ENCODE measurements at regions not wholly inside any gene's neighbourhood (a gene's known extent, or its start where the extent isn't known, plus 50 kb on each side); places are given as distances from the start of the nearest gene placed in this dataset.
A peak's percentile ranks its signal among the peaks of the same experiment; 100 is the strongest.

DNA sequence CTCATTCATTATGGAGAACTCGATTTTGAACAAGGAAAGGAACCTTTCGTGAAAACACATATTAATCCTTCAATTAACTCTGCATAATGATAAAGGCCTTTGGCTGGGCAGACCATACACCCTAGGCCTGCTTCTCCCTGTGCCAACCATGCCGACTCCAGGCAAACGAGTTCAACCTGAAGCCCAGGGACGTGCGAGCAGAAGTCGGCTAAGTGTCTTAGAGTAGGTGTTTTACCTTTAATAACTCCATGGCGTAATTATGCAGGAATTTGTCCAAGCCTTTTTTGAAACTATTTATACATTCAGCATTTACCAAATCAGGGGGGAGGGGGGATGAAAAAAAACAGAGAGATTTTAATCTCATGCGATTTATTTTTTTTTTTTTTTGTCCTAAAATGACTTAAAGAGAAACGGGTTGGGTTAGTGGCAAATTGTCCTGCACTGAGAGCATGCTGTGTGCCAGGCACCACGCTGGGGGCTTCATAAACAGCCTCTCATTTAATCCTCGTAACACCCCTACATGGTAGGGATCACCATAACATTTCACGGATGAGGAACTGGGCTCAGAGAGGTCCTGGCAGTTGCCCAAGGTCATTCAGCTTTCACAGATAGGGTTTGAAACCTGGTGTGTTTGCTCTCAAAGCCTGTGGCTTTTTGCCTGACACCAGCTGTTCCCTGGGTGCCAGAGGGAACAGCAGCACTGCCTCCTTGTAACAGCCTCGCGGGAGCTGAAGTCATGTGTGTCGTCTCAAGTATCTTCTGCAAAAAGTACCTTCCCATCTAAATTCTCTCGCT lies 423.9 kb downstream of the MN1 start:
- Histone ChIP-seq H3K79me2 (ENCODE audit: control insufficient read depth, insufficient read depth, low read length) (no peaks in the 10 kb centered on the region), H2AFZ (ENCODE audit: control insufficient read depth, low read length) (peak overlapping the region; percentile 42), H3K27me3 (ENCODE audit: control insufficient read depth, extremely low read depth, insufficient read depth, low read length) (no peaks in the 10 kb centered on the region), H4K20me1 (ENCODE audit: control insufficient read depth, extremely low read depth, insufficient read depth, low read length) (no peaks in the 10 kb centered on the region), H3K9me3 (ENCODE audit: control insufficient read depth, low read depth, low read length) (no peaks in the 10 kb centered on the region), H3K4me3 (ENCODE audit: control insufficient read depth in 2 of 3, extremely low read depth in 1 of 3, insufficient read depth in 2 of 3, low read depth in 1 of 3, low read length in 3 of 3) (no peak overlapping the region), H3K4me1 (ENCODE audit: control insufficient read depth, extremely low read depth, insufficient read depth, low read length) (peaks cover 8% of the 10 kb centered on the region), H3K9me1 (ENCODE audit: control insufficient read depth, extremely low read depth, insufficient read depth, low read length) (no peaks in the 10 kb centered on the region), H3K4me2 (ENCODE audit: control insufficient read depth, extremely low read depth, insufficient read depth, low read depth, low read length) (peak overlapping the region; percentile 70), H3K9ac (ENCODE audit: control insufficient read depth, extremely low read depth, insufficient read depth, low read length) (no peak overlapping the region), H3K27ac (ENCODE audit: control insufficient read depth, insufficient read depth, low read length) (no peak overlapping the region), H3K36me3 (ENCODE audit: control insufficient read depth in 2 of 2, extremely low read depth in 1 of 2, insufficient read depth in 2 of 2, low read length in 2 of 2) (no peaks in the 10 kb centered on the region)
- dilution Hi-C loops (cut with MboI; ENCODE audit: extremely low pct_ligation_motif_present, low sequenced_read_pairs) = no loop called here
- TF ChIP-seq EZH2 (IDR thresholded peaks at IDR 0.05; ENCODE audit: low read length) (no peak), CTCF (optimal IDR thresholded peaks at IDR 0.05 in 1 of 3, IDR thresholded peaks at IDR 0.05 in 1 of 3, conservative IDR thresholded peaks at IDR 0.05 in 1 of 3; ENCODE audit: extremely low read depth in 1 of 3, insufficient read depth in 2 of 3, low read length in 3 of 3) (no peak)
- DNase-seq (ENCODE audit: low read depth, low spot score) (no peak), FAIRE-seq (peak; percentile 53)

- DNase-seq (ENCODE audit: low read depth, low spot score) = no peak
- dilution Hi-C loops (cut with MboI; ENCODE audit: extremely low pct_ligation_motif_present, low sequenced_read_pairs) = no loop called here
- Histone ChIP-seq H3K9ac (ENCODE audit: control insufficient read depth, extremely low read depth, insufficient read depth, low read length) (no peak overlapping the region), H3K36me3 (ENCODE audit: control insufficient read depth in 2 of 2, extremely low read depth in 1 of 2, insufficient read depth in 2 of 2, low read length in 2 of 2) (no peaks in the 10 kb centered on the region), H3K4me1 (ENCODE audit: control insufficient read depth, extremely low read depth, insufficient read depth, low read length) (peaks cover 8% of the 10 kb centered on the region), H4K20me1 (ENCODE audit: control insufficient read depth, extremely low read depth, insufficient read depth, low read length) (no peaks in the 10 kb centered on the region), H3K27ac (ENCODE audit: control insufficient read depth, insufficient read depth, low read length) (no peak overlapping the region), H3K4me3 (ENCODE audit: control insufficient read depth in 2 of 3, extremely low read depth in 1 of 3, insufficient read depth in 2 of 3, low read depth in 1 of 3, low read length in 3 of 3) (no peak overlapping the region), H3K4me2 (ENCODE audit: control insufficient read depth, extremely low read depth, insufficient read depth, low read depth, low read length) (no peak overlapping the region), H3K9me3 (ENCODE audit: control insufficient read depth, low read depth, low read length) (no peaks in the 10 kb centered on the region), H3K9me1 (ENCODE audit: control insufficient read depth, extremely low read depth, insufficient read depth, low read length) (no peaks in the 10 kb centered on the region), H3K27me3 (ENCODE audit: control insufficient read depth, extremely low read depth, insufficient read depth, low read length) (no peaks in the 10 kb centered on the region), H2AFZ (ENCODE audit: control insufficient read depth, low read length) (no peak overlapping the region), H3K79me2 (ENCODE audit: control insufficient read depth, insufficient read depth, low read length) (no peaks in the 10 kb centered on the region)
- no peak for TF ChIP-seq EZH2 (IDR thresholded peaks at IDR 0.05; ENCODE audit: low read length)
- no peak for TF ChIP-seq CTCF (optimal IDR thresholded peaks at IDR 0.05 in 1 of 3, IDR thresholded peaks at IDR 0.05 in 1 of 3, conservative IDR thresholded peaks at IDR 0.05 in 1 of 3; ENCODE audit: extremely low read depth in 1 of 3, insufficient read depth in 2 of 3, low read length in 3 of 3)
- FAIRE-seq = no peak
Measured at GRCh38 chr22:27378311-27378800, 423.2 kb downstream of the MN1 start.

Measured in keratinocyte (primary cell).